ENCODE measurements at regions not wholly inside any gene's neighbourhood (a gene's known extent, or its start where the extent isn't known, plus 50 kb on each side); places are given as distances from the start of the nearest gene placed in this dataset.

DNA sequence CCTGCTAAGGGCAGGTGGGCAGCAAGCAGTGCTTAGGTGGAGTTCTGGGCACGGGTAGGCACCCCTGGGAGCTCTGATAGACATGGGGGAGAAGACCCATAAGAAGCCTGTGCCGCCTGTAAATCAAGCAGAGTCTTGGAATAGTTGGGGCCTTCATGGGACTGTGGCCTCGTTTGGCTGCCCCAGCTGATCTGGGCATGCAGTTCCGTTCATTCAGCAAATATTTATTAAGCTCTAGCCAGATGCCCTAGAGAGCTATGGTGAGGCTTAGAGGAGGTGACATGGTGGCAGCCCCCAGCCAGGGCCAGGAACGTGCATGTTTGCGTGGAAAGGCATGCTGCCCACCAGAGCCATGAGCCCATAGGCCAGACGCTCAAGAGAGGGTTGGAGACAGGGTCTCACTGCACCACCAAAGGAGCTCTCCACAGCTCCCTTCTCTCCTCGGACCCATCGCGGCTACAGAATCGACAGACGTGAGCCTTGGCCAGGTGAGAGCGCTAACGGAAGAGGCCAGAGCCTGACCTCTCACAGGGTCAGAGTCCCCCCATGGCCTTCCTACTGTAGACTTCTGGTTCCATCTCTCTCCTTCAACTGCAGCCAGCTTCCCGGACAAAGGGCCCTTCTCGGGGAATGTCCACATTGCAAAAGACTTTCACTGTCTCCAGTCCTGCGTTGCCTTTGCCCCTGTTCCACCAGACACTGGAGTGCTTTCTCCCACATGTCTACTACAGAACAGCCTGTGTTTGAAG, 135.7 kb downstream of the INHBB start (continued):
- TF ChIP-seq, protein P1, sequence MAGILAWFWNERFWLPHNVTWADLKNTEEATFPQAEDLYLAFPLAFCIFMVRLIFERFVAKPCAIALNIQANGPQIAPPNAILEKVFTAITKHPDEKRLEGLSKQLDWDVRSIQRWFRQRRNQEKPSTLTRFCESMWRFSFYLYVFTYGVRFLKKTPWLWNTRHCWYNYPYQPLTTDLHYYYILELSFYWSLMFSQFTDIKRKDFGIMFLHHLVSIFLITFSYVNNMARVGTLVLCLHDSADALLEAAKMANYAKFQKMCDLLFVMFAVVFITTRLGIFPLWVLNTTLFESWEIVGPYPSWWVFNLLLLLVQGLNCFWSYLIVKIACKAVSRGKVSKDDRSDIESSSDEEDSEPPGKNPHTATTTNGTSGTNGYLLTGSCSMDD (CRISPR knock-in tag; IDR thresholded peaks at IDR 0.05), result no peak
- TF ChIP-seq RFX5 (IDR thresholded peaks at IDR 0.05; ENCODE audit: low read depth, low read length) (no peak), NR2F2 (IDR thresholded peaks at IDR 0.05; ENCODE audit: borderline replicate concordance, low read depth) (peak; percentile 32; the same call in 1 of the 2 replicates), MTA3 (CRISPR knock-in tag; IDR thresholded peaks at IDR 0.05) (no peak), ETV6 (CRISPR knock-in tag; conservative IDR thresholded peaks at IDR 0.05) (no peak), ZNF660 (CRISPR knock-in tag; IDR thresholded peaks at IDR 0.05; ENCODE audit: borderline replicate concordance, low read depth) (no peak), ZNF180 (CRISPR knock-in tag; IDR thresholded peaks at IDR 0.05; ENCODE audit: borderline replicate concordance, low read depth) (no peak), GFI1 (CRISPR knock-in tag; IDR thresholded peaks at IDR 0.05; ENCODE audit: borderline replicate concordance) (no peak), ZNF670 (CRISPR knock-in tag; IDR thresholded peaks at IDR 0.05; ENCODE audit: borderline replicate concordance) (no peak), HNRNPH1 (optimal IDR thresholded peaks at IDR 0.05; ENCODE audit: low read depth, low read length) (no peak), MED8 (CRISPR knock-in tag; IDR thresholded peaks at IDR 0.05; ENCODE audit: insufficient replicate concordance) (no peak), ISX (CRISPR knock-in tag; conservative IDR thresholded peaks at IDR 0.05) (no peak)
- TF ChIP-seq, protein P2, sequence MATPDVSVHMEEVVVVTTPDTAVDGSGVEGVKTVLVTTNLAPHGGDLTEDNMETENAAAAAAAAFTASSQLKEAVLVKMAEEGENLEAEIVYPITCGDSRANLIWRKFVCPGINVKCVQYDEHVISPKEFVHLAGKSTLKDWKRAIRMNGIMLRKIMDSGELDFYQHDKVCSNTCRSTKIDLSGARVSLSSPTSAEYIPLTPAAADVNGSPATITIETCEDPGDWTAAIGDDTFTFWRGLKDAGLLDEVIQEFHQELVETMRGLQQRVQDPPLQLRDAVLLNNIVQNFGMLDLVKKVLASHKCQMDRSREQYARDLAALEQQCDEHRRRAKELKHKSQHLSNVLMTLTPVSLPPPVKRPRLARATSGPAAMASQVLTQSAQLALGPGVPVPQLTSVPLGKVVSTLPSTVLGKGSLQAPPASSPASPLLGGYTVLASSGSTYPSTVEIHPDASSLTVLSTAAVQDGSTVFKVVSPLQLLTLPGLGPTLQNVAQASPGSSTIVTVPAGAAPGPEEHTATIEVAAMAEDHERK (CRISPR knock-in tag; IDR thresholded peaks at IDR 0.05; ENCODE audit: low read depth), result no peak
- TF ChIP-seq, protein P3, sequence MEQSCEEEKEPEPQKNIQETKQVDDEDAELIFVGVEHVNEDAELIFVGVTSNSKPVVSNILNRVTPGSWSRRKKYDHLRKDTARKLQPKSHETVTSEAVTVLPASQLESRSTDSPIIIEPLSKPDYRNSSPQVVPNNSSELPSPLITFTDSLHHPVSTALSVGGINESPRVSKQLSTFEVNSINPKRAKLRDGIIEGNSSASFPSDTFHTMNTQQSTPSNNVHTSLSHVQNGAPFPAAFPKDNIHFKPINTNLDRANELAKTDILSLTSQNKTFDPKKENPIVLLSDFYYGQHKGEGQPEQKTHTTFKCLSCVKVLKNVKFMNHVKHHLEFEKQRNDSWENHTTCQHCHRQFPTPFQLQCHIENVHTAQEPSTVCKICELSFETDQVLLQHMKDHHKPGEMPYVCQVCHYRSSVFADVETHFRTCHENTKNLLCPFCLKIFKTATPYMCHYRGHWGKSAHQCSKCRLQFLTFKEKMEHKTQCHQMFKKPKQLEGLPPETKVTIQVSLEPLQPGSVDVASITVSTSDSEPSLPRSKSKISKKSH (CRISPR knock-in tag; IDR thresholded peaks at IDR 0.05; ENCODE audit: borderline replicate concordance), result no peak
- TF ChIP-seq, protein P4, sequence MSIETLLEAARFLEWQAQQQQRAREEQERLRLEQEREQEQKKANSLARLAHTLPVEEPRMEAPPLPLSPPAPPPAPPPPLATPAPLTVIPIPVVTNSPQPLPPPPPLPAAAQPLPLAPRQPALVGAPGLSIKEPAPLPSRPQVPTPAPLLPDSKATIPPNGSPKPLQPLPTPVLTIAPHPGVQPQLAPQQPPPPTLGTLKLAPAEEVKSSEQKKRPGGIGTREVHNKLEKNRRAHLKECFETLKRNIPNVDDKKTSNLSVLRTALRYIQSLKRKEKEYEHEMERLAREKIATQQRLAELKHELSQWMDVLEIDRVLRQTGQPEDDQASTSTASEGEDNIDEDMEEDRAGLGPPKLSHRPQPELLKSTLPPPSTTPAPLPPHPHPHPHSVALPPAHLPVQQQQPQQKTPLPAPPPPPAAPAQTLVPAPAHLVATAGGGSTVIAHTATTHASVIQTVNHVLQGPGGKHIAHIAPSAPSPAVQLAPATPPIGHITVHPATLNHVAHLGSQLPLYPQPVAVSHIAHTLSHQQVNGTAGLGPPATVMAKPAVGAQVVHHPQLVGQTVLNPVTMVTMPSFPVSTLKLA (IDR thresholded peaks at IDR 0.05), result no peak
- TF ChIP-seq, protein P5, sequence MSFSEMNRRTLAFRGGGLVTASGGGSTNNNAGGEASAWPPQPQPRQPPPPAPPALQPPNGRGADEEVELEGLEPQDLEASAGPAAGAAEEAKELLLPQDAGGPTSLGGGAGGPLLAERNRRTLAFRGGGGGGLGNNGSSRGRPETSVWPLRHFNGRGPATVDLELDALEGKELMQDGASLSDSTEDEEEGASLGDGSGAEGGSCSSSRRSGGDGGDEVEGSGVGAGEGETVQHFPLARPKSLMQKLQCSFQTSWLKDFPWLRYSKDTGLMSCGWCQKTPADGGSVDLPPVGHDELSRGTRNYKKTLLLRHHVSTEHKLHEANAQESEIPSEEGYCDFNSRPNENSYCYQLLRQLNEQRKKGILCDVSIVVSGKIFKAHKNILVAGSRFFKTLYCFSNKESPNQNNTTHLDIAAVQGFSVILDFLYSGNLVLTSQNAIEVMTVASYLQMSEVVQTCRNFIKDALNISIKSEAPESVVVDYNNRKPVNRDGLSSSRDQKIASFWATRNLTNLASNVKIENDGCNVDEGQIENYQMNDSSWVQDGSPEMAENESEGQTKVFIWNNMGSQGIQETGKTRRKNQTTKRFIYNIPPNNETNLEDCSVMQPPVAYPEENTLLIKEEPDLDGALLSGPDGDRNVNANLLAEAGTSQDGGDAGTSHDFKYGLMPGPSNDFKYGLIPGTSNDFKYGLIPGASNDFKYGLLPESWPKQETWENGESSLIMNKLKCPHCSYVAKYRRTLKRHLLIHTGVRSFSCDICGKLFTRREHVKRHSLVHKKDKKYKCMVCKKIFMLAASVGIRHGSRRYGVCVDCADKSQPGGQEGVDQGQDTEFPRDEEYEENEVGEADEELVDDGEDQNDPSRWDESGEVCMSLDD (CRISPR knock-in tag; IDR thresholded peaks at IDR 0.05; ENCODE audit: borderline replicate concordance), result no peak
- TF ChIP-seq, protein P6, sequence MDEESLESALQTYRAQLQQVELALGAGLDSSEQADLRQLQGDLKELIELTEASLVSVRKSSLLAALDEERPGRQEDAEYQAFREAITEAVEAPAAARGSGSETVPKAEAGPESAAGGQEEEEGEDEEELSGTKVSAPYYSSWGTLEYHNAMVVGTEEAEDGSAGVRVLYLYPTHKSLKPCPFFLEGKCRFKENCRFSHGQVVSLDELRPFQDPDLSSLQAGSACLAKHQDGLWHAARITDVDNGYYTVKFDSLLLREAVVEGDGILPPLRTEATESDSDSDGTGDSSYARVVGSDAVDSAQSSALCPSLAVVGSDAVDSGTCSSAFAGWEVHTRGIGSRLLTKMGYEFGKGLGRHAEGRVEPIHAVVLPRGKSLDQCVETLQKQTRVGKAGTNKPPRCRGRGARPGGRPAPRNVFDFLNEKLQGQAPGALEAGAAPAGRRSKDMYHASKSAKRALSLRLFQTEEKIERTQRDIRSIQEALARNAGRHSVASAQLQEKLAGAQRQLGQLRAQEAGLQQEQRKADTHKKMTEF (CRISPR knock-in tag; IDR thresholded peaks at IDR 0.05), result peak; percentile 30; the same call in 1 of the 2 replicates
- TF ChIP-seq, protein P7, sequence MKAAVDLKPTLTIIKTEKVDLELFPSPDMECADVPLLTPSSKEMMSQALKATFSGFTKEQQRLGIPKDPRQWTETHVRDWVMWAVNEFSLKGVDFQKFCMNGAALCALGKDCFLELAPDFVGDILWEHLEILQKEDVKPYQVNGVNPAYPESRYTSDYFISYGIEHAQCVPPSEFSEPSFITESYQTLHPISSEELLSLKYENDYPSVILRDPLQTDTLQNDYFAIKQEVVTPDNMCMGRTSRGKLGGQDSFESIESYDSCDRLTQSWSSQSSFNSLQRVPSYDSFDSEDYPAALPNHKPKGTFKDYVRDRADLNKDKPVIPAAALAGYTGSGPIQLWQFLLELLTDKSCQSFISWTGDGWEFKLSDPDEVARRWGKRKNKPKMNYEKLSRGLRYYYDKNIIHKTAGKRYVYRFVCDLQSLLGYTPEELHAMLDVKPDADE (CRISPR knock-in tag; IDR thresholded peaks at IDR 0.05), result no peak
